OCI-LY7 (cell line): ENCODE measurements at regions not wholly inside any gene's neighbourhood (a gene's known extent, or its start where the extent isn't known, plus 50 kb on each side); places are given as distances from the start of the nearest gene placed in this dataset.

Experiments used
- BruUV-seq: library from RNA; stranded (reverse); fragments of 400-500 nt; replicated peaks from 2 replicates; lab custom pipeline; 2021; lab: Mats Ljungman, UMichigan
- CTCF ChIA-PET: fragments of 300-600 bp; sonication (Branson Sonifier 250); formaldehyde crosslinking; loops from one replicate; lab custom pipeline; 2022; ENCODE audit warnings: antibody characterized with exemption; ENCODE audit not compliant: unreplicated experiment; lab: Charles Lee
- POLR2A ChIA-PET: fragments of 300-600 bp; sonication (Branson Sonifier 250); formaldehyde crosslinking; loops from one replicate; lab custom pipeline; 2022; ENCODE audit warnings: antibody characterized with exemption; lab: Charles Lee
- DNase-seq: peaks from one replicate; pipeline ENCODE4 v3.0.0-alpha.2; 2015; ENCODE audit warnings: low spot score
- H2AFZ ChIP-seq: fragments of 200-600 bp; sonication (generic), shearing (Covaris generic); 2 replicates; pipeline ENCODE4 v1.6.1; 2014; ENCODE audit warnings: mild to moderate bottlenecking, antibody characterized with exemption, low read length, moderate library complexity
- H3K27ac ChIP-seq: fragments of 200-600 bp; sonication (generic); 2 replicates; pipeline ENCODE4 v1.5.1; 2014; ENCODE audit warnings: mixed run types, low read depth, mild to moderate bottlenecking, moderate library complexity, low read length, inconsistent platforms; ENCODE audit not compliant: poor library complexity, severe bottlenecking
- H3K36me3 ChIP-seq: fragments of 200-600 bp; sonication (generic); 2 replicates; pipeline ENCODE4 v1.6.1; 2014; ENCODE audit warnings: mild to moderate bottlenecking, antibody characterized with exemption, low read length, moderate library complexity, mixed read lengths; ENCODE audit not compliant: insufficient read depth
- H3K4me1 ChIP-seq: fragments of 200-600 bp; sonication (generic); 2 replicates; pipeline ENCODE4 v1.5.1; 2014; ENCODE audit warnings: mild to moderate bottlenecking, low read length; ENCODE audit not compliant: insufficient read depth, poor library complexity, severe bottlenecking
- H3K4me2 ChIP-seq: fragments of 200-600 bp; sonication (generic); 2 replicates; pipeline ENCODE4 v1.6.1; 2014; ENCODE audit warnings: mild to moderate bottlenecking, low read length
- H3K4me3 ChIP-seq: fragments of 200-600 bp; sonication (generic); 2 replicates; pipeline ENCODE4 v1.5.1; 2014; ENCODE audit warnings: mild to moderate bottlenecking, low read depth, low read length; ENCODE audit not compliant: poor library complexity, severe bottlenecking
- H3K79me2 ChIP-seq: fragments of 200-600 bp; sonication (generic); 2 replicates; pipeline ENCODE4 v1.6.1; 2016; ENCODE audit warnings: low read depth, mild to moderate bottlenecking, low read length, moderate library complexity, mixed read lengths; ENCODE audit not compliant: insufficient read depth
- H3K9me2 ChIP-seq: fragments of 200-600 bp; sonication (generic); 2 replicates; pipeline ENCODE4 v1.6.1; 2016; ENCODE audit warnings: mild to moderate bottlenecking, low read length, mixed read lengths; ENCODE audit not compliant: insufficient read depth
- H3K9me3 ChIP-seq: fragments of 200-600 bp; sonication (generic); 2 replicates; pipeline ENCODE4 v1.6.1; 2014; ENCODE audit warnings: mild to moderate bottlenecking, mixed run types, low read length, mixed read lengths
- H4K20me1 ChIP-seq: fragments of 200-600 bp; sonication (generic); 2 replicates; pipeline ENCODE4 v1.6.1; 2014; ENCODE audit warnings: mild to moderate bottlenecking, antibody characterized with exemption, low read length, moderate library complexity, mixed read lengths; ENCODE audit not compliant: insufficient read depth
- EZH2phosphoT487 ChIP-seq: fragments of 200-600 bp; sonication (generic); IDR thresholded peaks from 2 replicates; pipeline ENCODE4 v1.6.1; 2018; ENCODE audit warnings: low read depth, borderline replicate concordance, mild to moderate bottlenecking, mixed run types, antibody characterized with exemption, low read length, moderate library complexity, mixed read lengths
- intact Hi-C: fragments of 100-400 bp; cut with micrococcal nuclease; formaldehyde crosslinking; loops from one replicate; pipeline ENCODE4 v1.10.0; 2022; ENCODE audit not compliant: unreplicated experiment
- TF ChIP-seq, protein P1 (sequence below): fragments of 200-600 bp; sonication (generic); conservative IDR thresholded peaks from 2 replicates; pipeline ENCODE4 v1.5.1; 2014; ENCODE audit warnings: mild to moderate bottlenecking, antibody characterized with exemption, low read length, moderate library complexity, mixed read lengths

DNA sequence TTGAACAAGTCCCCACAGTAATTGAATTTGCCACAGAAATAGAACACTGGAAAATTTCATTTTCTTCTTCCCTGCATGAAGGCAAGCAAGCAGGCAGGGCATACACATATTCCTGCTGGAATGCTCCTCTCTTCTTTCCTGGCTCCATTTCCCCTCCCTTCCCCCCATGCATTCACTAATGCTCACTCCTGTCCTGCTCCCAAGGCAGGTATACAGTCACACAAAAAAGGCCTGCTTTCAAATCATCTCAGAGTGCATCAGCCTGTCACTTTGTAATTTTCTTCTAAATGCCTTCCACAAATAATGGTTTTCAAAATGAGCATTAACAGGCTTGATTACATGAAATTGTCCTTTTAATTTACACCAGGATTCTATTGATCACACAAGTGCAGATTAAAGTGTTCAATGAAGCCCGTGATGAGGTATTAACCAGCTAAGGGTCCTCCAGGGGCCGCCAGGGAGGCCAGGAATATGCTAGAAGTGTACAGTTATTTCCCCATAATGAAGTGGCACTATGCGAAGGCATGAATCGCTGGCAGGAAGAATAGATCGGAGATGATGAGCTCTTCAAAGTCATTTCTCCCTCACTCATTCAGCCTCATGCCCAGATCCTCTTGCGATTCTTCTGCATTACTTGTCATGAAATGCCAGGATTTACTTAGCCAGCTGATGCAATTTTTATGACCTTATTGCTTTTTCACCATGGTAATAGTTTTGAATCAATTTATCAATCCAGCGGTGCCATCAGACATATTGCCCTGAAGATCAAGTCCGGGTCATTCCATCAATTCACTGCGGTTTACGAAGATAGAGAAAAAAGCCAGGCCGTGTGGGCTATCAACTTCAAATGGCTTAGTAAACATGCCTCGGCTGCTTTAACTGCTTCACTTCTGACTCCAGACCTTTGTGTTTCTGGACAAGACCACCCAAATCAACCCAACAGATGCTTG is 243.5 kb downstream of the GPAT3 start:
- CTCF ChIA-PET: interaction anchor here (1.3 kb wide), 1 partner anchor 11 kb away, joined by 3 read pairs; no protein-coding TSS in a partner anchor
- TF ChIP-seq EZH2phosphoT487: no peak
- TF ChIP-seq, protein P1, sequence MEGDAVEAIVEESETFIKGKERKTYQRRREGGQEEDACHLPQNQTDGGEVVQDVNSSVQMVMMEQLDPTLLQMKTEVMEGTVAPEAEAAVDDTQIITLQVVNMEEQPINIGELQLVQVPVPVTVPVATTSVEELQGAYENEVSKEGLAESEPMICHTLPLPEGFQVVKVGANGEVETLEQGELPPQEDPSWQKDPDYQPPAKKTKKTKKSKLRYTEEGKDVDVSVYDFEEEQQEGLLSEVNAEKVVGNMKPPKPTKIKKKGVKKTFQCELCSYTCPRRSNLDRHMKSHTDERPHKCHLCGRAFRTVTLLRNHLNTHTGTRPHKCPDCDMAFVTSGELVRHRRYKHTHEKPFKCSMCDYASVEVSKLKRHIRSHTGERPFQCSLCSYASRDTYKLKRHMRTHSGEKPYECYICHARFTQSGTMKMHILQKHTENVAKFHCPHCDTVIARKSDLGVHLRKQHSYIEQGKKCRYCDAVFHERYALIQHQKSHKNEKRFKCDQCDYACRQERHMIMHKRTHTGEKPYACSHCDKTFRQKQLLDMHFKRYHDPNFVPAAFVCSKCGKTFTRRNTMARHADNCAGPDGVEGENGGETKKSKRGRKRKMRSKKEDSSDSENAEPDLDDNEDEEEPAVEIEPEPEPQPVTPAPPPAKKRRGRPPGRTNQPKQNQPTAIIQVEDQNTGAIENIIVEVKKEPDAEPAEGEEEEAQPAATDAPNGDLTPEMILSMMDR: no peak
- no peaks in the 10 kb centered on the region for H3K9me3 ChIP-seq
- no peaks in the 10 kb centered on the region for H3K36me3 ChIP-seq
- no peak for DNase-seq
- no peak overlapping the region for H3K27ac ChIP-seq
- no peak overlapping the region for H3K4me3 ChIP-seq
- H4K20me1 ChIP-seq: no peaks in the 10 kb centered on the region
- no peaks in the 10 kb centered on the region for H3K4me1 ChIP-seq
- intact Hi-C loops: no loop called here
- no peak overlapping the region for H3K4me2 ChIP-seq
- H3K9me2 ChIP-seq: no peaks in the 10 kb centered on the region
- POLR2A ChIA-PET: no interaction called here
- BruUV-seq: no TSS peak
- H2AFZ ChIP-seq: no peak overlapping the region
- no peaks in the 10 kb centered on the region for H3K79me2 ChIP-seq

DNA sequence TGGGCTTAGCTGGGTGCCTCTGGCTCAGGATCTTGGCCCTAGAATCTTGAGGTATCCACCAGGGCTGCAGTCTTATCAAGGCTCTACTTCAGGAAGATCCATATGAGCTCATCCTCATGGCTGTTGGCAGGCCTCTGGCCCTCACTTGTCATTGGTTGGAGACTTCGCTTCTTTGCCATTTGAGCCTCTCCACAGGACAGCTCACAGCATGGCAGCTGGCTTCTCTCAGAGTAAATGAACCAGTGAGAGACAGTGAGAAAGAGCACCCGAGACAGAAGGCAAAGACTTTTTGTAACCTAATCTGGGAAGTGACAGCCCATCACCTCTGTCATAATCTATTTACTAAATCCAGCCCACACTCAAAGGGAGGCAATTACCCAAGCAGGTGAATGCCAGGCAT is 236.8 kb downstream of the GPAT3 start:
- BruUV-seq: no TSS peak

More for the DNA sequence above, 236.8 kb downstream of the GPAT3 start:
- no peaks in the 10 kb centered on the region for H3K4me1 ChIP-seq
- no peaks in the 10 kb centered on the region for H3K79me2 ChIP-seq
- intact Hi-C loops: no loop called here
- no peaks in the 10 kb centered on the region for H3K9me2 ChIP-seq
- CTCF ChIA-PET: interaction anchor here (0.6 kb wide), 1 partner anchor 1130 kb away, joined by 3 read pairs; no protein-coding TSS in a partner anchor
- DNase-seq: no peak
- H3K4me3 ChIP-seq: no peak overlapping the region
- no peak overlapping the region for H3K27ac ChIP-seq
- H3K9me3 ChIP-seq: no peaks in the 10 kb centered on the region
- no peak overlapping the region for H3K4me2 ChIP-seq
- no peak overlapping the region for H2AFZ ChIP-seq
- POLR2A ChIA-PET: no interaction called here
- TF ChIP-seq, protein P1: no peak
- no peak for TF ChIP-seq EZH2phosphoT487
- no peaks in the 10 kb centered on the region for H4K20me1 ChIP-seq
- H3K36me3 ChIP-seq: no peaks in the 10 kb centered on the region
